ENCODE measurements at regions not wholly inside any gene's neighbourhood (a gene's known extent, or its start where the extent isn't known, plus 50 kb on each side); places are given as distances from the start of the nearest gene placed in this dataset.

DNA sequence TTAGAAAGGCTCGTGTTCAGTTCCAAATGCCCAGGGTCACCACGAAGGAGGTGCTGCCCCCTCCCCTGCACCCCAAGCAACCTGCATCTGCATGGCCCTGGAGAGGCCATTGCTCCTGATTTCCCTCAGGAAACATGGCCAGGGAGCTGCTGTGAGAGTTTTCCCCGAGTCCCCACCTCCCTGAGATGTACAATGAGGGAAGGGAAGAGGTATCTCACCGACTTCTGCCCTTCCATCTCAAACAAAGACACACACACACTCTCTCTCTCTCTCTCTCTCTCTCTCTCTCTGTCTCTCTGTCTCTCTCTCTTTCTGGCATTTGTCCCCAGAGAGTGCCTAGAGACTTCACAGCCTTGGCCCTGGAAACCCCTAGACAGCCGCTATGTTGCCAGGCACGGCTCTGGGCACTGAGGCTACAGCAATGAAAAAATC lies 120.4 kb downstream of the MRPL14 start:
- no peaks in the 10 kb centered on the region for H3K9me1 ChIP-seq (replicated peaks; ENCODE audit: control insufficient read depth, extremely low read depth, insufficient read depth, low read length)
- no peak overlapping the region for H2AFZ ChIP-seq (ENCODE audit: low read depth, low read length)
- no peak overlapping the region for H3K4me2 ChIP-seq (ENCODE audit: insufficient read depth, low read length)
- no peak for DNase-seq (ENCODE audit: low read depth, low spot score)
- no peak for FAIRE-seq
- H4K20me1 ChIP-seq (replicated peaks; ENCODE audit: control insufficient read depth, extremely low read depth, insufficient read depth, low read length), result no peaks in the 10 kb centered on the region
- H3K9ac ChIP-seq (replicated peaks; ENCODE audit: extremely low read depth, insufficient read depth, low read length), result no peak overlapping the region
- no peaks in the 10 kb centered on the region for H3K9me3 ChIP-seq (replicated peaks; ENCODE audit: control insufficient read depth, insufficient read depth, low read length)
- ChIA-PET CTCF (no interaction called here), POLR2A (no interaction called here)
- BruUV-seq (replicated peaks), result no TSS peak
- H3K4me1 ChIP-seq (ENCODE audit: control insufficient read depth, extremely low read depth, insufficient read depth, low read length), result peaks cover 2% of the 10 kb centered on the region
- intact Hi-C loops (cut with micrococcal nuclease) (no loop called here), dilution Hi-C loops (cut with MboI; ENCODE audit: extremely low pct_ligation_motif_present, low sequenced_read_pairs) (no loop called here)
- no peaks in the 10 kb centered on the region for H3K36me3 ChIP-seq (ENCODE audit: control insufficient read depth in 2 of 2, extremely low read depth in 1 of 2, insufficient read depth in 2 of 2, low read length in 2 of 2)
- no peak overlapping the region for H3K4me3 ChIP-seq (replicated peaks in 1 of 3; ENCODE audit: insufficient read depth in 1 of 3, low read depth in 1 of 3, low read length in 3 of 3)
- no peak for TF ChIP-seq EZH2 (IDR thresholded peaks at IDR 0.05; ENCODE audit: borderline replicate concordance, low read depth, low read length, severe bottlenecking)
- TF ChIP-seq, protein P1, sequence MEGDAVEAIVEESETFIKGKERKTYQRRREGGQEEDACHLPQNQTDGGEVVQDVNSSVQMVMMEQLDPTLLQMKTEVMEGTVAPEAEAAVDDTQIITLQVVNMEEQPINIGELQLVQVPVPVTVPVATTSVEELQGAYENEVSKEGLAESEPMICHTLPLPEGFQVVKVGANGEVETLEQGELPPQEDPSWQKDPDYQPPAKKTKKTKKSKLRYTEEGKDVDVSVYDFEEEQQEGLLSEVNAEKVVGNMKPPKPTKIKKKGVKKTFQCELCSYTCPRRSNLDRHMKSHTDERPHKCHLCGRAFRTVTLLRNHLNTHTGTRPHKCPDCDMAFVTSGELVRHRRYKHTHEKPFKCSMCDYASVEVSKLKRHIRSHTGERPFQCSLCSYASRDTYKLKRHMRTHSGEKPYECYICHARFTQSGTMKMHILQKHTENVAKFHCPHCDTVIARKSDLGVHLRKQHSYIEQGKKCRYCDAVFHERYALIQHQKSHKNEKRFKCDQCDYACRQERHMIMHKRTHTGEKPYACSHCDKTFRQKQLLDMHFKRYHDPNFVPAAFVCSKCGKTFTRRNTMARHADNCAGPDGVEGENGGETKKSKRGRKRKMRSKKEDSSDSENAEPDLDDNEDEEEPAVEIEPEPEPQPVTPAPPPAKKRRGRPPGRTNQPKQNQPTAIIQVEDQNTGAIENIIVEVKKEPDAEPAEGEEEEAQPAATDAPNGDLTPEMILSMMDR (IDR thresholded peaks at IDR 0.05; ENCODE audit: extremely low read depth in 1 of 2, insufficient read depth in 1 of 2, low read depth in 1 of 2, low read length in 2 of 2), result no peak
- no peak for TF ChIP-seq POLR2AphosphoS5 (IDR thresholded peaks at IDR 0.05; ENCODE audit: insufficient read depth, low read depth, low read length)
- TF ChIP-seq MYC (IDR thresholded peaks at IDR 0.05; ENCODE audit: low read depth, low read length), result no peak
- no peak for TF ChIP-seq POLR2A (IDR thresholded peaks at IDR 0.05; ENCODE audit: low read depth, low read length)
- TF ChIP-seq, protein P2, sequence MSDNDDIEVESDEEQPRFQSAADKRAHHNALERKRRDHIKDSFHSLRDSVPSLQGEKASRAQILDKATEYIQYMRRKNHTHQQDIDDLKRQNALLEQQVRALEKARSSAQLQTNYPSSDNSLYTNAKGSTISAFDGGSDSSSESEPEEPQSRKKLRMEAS (IDR thresholded peaks at IDR 0.05; ENCODE audit: insufficient read depth, insufficient read length), result no peak
- no peak for TF ChIP-seq FOS (IDR thresholded peaks at IDR 0.05; ENCODE audit: borderline replicate concordance, insufficient read depth, low read length)
- TF ChIP-seq GATA2 (IDR thresholded peaks at IDR 0.05; ENCODE audit: insufficient read depth, insufficient read length, low read depth, low read length), result no peak
- TF ChIP-seq JUN (IDR thresholded peaks at IDR 0.05; ENCODE audit: borderline replicate concordance, insufficient read depth, insufficient read length, low read depth), result no peak
- no peaks in the 10 kb centered on the region for H3K79me2 ChIP-seq (ENCODE audit: control insufficient read depth, insufficient read depth, low read length)
- H3K27me3 ChIP-seq (ENCODE audit: control insufficient read depth in 2 of 2, insufficient read depth in 2 of 2, low read length in 2 of 2), result peaks cover 21 to 23% of the 10 kb centered on the region in 2 experiments
- no peak overlapping the region for H3K27ac ChIP-seq (ENCODE audit: insufficient read depth, low read depth, low read length)

Measured in endothelial cell of umbilical vein (primary cell).